CD4-positive, CD25-positive, alpha-beta regulatory T cell (primary cell): ENCODE measurements at regions not wholly inside any gene's neighbourhood (a gene's known extent, or its start where the extent isn't known, plus 50 kb on each side); places are given as distances from the start of the nearest gene placed in this dataset.

Experiments used
- ATAC-seq, 2 donors: fragments of 150-1000 bp; cut with Tn5 transposase; one replicate each; pipeline ENCODE4 v1.10.0; 2021; ENCODE audit warnings: low read depth in 2 of 2, moderate number of reproducible peaks in 2 of 2, moderate library complexity in 1 of 2
- DNase-seq, 3 donors: peaks; one replicate each; pipeline versions ENCODE4 v3.0.0 to v3.0.0-alpha.2; 2012 to 2022; ENCODE audit warnings: mixed read lengths in 1 of 3
- H3K27ac ChIP-seq: one replicate; pipeline ENCODE4 v1.7.0; 2013; ENCODE audit warnings: mild to moderate bottlenecking, low read length; ENCODE audit not compliant: insufficient read depth, poor library complexity, severe bottlenecking
- H3K27me3 ChIP-seq: one replicate; pipeline ENCODE4 v1.7.0; 2013; ENCODE audit warnings: low read length; ENCODE audit not compliant: control insufficient read depth, insufficient read depth
- H3K36me3 ChIP-seq: one replicate; pipeline ENCODE4 v1.7.0; 2013; ENCODE audit warnings: mild to moderate bottlenecking, low read length, moderate library complexity; ENCODE audit not compliant: control insufficient read depth, insufficient read depth
- H3K4me1 ChIP-seq: 2 replicates; pipeline ENCODE4 v1.7.0; 2013; ENCODE audit warnings: mild to moderate bottlenecking, low read length; ENCODE audit not compliant: insufficient read depth, control insufficient read depth, poor library complexity, severe bottlenecking
- H3K4me3 ChIP-seq: one replicate; pipeline ENCODE4 v1.7.0; 2013; ENCODE audit warnings: low read depth, mild to moderate bottlenecking, low read length, moderate library complexity
- H3K9me3 ChIP-seq, 2 experiments: 1 replicate in 1 of 2; 2 replicates in 1 of 2; pipeline ENCODE4 v1.7.0; 2013; ENCODE audit warnings: low read length in 2 of 2, mild to moderate bottlenecking in 1 of 2, moderate library complexity in 1 of 2; ENCODE audit not compliant: control insufficient read depth in 2 of 2
- H3K27ac Mint-ChIP-seq, 3 donors: one replicate each; pipeline ENCODE4 v1.8.0; 2020 to 2022; ENCODE audit warnings: mild to moderate bottlenecking in 3 of 3, mixed read lengths in 3 of 3, moderate library complexity in 2 of 3
- H3K27me3 Mint-ChIP-seq: one replicate; pipeline ENCODE4 v1.8.0; 2022; ENCODE audit warnings: mild to moderate bottlenecking, mixed read lengths
- H3K36me3 Mint-ChIP-seq: one replicate; pipeline ENCODE4 v1.8.0; 2020; ENCODE audit warnings: mixed read lengths
- H3K4me1 Mint-ChIP-seq, 4 donors: one replicate each; pipeline ENCODE4 v1.8.0; 2020 to 2022; ENCODE audit warnings: mixed read lengths in 4 of 4, mild to moderate bottlenecking in 1 of 4
- H3K4me3 Mint-ChIP-seq, 4 donors: one replicate each; pipeline ENCODE4 v1.8.0; 2020 to 2022; ENCODE audit warnings: mild to moderate bottlenecking in 4 of 4, mixed read lengths in 4 of 4, moderate library complexity in 3 of 4
- H3K9me3 Mint-ChIP-seq, 7 donors: one replicate each; pipeline ENCODE4 v1.8.0; 2020 to 2022; ENCODE audit warnings: mixed read lengths in 7 of 7, mild to moderate bottlenecking in 3 of 7, moderate library complexity in 2 of 7

- Mint-ChIP-seq H3K27me3 (no peaks in the 10 kb centered on the region), H3K4me3 (no peak overlapping the region), H3K4me1 (no peaks in the 10 kb centered on the region), H3K36me3 (no peaks in the 10 kb centered on the region), H3K9me3 (peaks cover 0 to 12% (median 3%) of the 10 kb centered on the region in 7 donors), H3K27ac (no peak overlapping the region)
- DNase-seq (no peak), ATAC-seq (no peak)
- Histone ChIP-seq H3K27me3 (no peaks in the 10 kb centered on the region), H3K36me3 (no peaks in the 10 kb centered on the region), H3K9me3 (no peaks in the 10 kb centered on the region), H3K27ac (no peak overlapping the region), H3K4me3 (no peak overlapping the region), H3K4me1 (no peaks in the 10 kb centered on the region)
Observed at GRCh38 chr6:48417927-48418326, 306.9 kb upstream of the PTCHD4 start.

DNA sequence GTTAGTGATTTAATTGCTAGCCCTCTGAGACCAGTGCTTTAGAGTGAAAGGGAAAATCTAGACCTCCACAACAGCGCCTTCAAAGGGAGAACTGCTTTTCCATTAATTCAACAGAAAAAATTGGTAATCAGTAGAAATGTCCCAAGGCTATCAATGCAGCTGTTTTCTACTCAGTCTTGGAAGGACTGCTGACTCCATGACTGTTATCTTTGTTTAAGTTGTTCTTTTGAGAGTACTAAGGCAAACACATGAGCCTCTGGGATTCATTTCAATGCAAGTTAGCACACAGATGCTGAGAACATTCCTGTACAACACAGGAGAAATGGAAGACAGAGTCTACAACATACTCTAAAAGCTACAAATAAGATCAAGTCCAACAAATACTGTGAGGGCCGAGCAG is 301.7 kb upstream of the PTCHD4 start:
- Histone ChIP-seq H3K36me3 (no peaks in the 10 kb centered on the region), H3K4me3 (no peak overlapping the region), H3K4me1 (no peaks in the 10 kb centered on the region), H3K27me3 (no peaks in the 10 kb centered on the region), H3K9me3 (no peaks in the 10 kb centered on the region), H3K27ac (no peak overlapping the region)
- Mint-ChIP-seq H3K27ac (no peak overlapping the region), H3K9me3 (peaks cover 0 to 20% (median 2%) of the 10 kb centered on the region in 7 donors), H3K4me3 (no peak overlapping the region), H3K36me3 (no peaks in the 10 kb centered on the region), H3K27me3 (no peaks in the 10 kb centered on the region), H3K4me1 (no peaks in the 10 kb centered on the region)
- ATAC-seq (no peak), DNase-seq (no peak)

DNA sequence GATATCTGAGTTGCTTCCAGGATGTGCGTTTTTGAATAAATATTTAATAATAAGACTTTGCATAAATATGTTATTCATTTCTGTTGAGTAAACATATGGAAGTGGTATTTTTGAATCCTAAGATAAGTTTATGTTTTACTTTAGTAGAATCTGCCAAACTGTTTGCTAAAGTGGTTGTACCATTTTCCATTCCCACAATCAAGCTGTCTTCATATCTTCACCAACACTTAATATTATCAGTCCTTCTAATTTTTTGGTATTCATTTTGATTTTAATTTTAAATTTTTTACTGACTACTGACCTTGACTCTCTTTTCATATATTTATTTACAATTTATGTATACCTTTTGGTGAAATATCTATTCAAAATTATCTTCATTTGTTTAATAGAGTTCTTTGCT is 293.9 kb upstream of the PTCHD4 start:
- Mint-ChIP-seq H3K4me1 (no peaks in the 10 kb centered on the region), H3K36me3 (no peaks in the 10 kb centered on the region), H3K4me3 (no peak overlapping the region), H3K9me3 (peaks cover 2 to 17% (median 5%) of the 10 kb centered on the region in 7 donors), H3K27me3 (no peaks in the 10 kb centered on the region), H3K27ac (no peak overlapping the region)
- H3K4me3 ChIP-seq = no peak overlapping the region
- H3K9me3 ChIP-seq = no peaks in the 10 kb centered on the region
- no peaks in the 10 kb centered on the region for H3K36me3 ChIP-seq
- no peaks in the 10 kb centered on the region for H3K27me3 ChIP-seq
- ATAC-seq (no peak), DNase-seq (no peak)
- H3K27ac ChIP-seq = no peak overlapping the region
- H3K4me1 ChIP-seq = no peaks in the 10 kb centered on the region

- no peak for ATAC-seq
- no peaks in the 10 kb centered on the region for H3K36me3 Mint-ChIP-seq
Observed at GRCh38 chr6:48403587-48403986, 292.6 kb upstream of the PTCHD4 start.

DNA sequence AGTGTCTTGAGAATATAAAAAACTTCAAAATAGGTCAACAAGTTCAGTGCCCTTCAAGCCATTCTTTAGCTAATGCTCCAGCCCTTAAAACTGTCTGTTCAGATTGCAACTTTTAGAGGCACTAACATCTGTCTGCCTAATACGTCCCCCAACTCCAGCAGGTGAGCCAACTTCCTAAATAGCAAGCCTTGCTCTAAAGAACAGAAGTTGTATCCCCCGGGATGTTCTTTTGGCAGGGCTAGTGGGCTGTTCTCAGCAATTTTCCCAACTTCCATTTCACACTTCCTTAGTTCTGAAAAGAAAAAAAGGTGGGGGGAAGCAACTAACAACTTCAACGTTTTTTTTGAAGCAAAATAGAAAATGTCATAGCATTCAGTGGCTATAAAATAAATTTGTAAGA is 290.0 kb upstream of the PTCHD4 start:
- ATAC-seq (no peak), DNase-seq (no peak)
- no peaks in the 10 kb centered on the region for H3K4me1 Mint-ChIP-seq
- Histone ChIP-seq H3K27ac (no peak overlapping the region), H3K27me3 (no peaks in the 10 kb centered on the region), H3K4me1 (no peaks in the 10 kb centered on the region), H3K9me3 (no peaks in the 10 kb centered on the region), H3K36me3 (no peaks in the 10 kb centered on the region), H3K4me3 (no peak overlapping the region)
- H3K27me3 Mint-ChIP-seq = no peaks in the 10 kb centered on the region
- H3K27ac Mint-ChIP-seq = no peak overlapping the region
- H3K36me3 Mint-ChIP-seq = no peaks in the 10 kb centered on the region
- H3K4me3 Mint-ChIP-seq = no peak overlapping the region
- H3K9me3 Mint-ChIP-seq = peaks cover 2 to 12% (median 6%) of the 10 kb centered on the region in 7 donors

More at GRCh38 chr6:48403587-48403986, 292.6 kb upstream of the PTCHD4 start:
- Mint-ChIP-seq H3K9me3 (peaks cover 3 to 17% (median 5%) of the 10 kb centered on the region in 7 donors), H3K4me3 (no peak overlapping the region), H3K27me3 (no peaks in the 10 kb centered on the region), H3K27ac (no peak overlapping the region), H3K4me1 (no peaks in the 10 kb centered on the region)
- H3K9me3 ChIP-seq = no peaks in the 10 kb centered on the region
- H3K27ac ChIP-seq = no peak overlapping the region
- no peaks in the 10 kb centered on the region for H3K36me3 ChIP-seq
- H3K27me3 ChIP-seq = no peaks in the 10 kb centered on the region
- no peaks in the 10 kb centered on the region for H3K4me1 ChIP-seq
- H3K4me3 ChIP-seq = no peak overlapping the region
- DNase-seq = no peak

DNA sequence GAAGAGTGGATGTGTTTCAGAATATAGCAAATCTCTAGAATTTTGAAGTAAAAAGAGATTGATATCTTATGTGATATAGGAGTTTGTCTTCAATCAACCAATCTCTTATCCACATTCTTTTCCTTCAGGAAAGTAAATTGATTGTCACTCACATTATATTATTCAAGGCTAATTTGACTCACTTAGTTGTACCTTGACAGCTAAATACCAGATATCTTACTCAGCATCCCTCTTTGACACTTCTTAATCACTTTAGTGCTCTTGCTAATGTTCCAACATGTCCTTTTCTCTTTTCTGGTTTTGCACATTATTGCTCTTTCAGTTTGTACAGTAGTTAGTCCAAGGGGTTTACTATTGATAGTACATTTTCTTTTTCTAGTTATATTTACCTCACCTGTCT is 286.9 kb upstream of the PTCHD4 start:
- DNase-seq (no peak), ATAC-seq (no peak)
- H3K9me3 ChIP-seq = no peaks in the 10 kb centered on the region
- H3K36me3 ChIP-seq = no peaks in the 10 kb centered on the region
- no peaks in the 10 kb centered on the region for H3K4me1 Mint-ChIP-seq
- no peaks in the 10 kb centered on the region for H3K4me1 ChIP-seq
- no peak overlapping the region for H3K27ac Mint-ChIP-seq
- H3K27ac ChIP-seq = no peak overlapping the region
- H3K9me3 Mint-ChIP-seq = peaks cover 3 to 24% (median 10%) of the 10 kb centered on the region in 7 donors
- no peaks in the 10 kb centered on the region for H3K36me3 Mint-ChIP-seq
- no peaks in the 10 kb centered on the region for H3K27me3 ChIP-seq
- no peaks in the 10 kb centered on the region for H3K27me3 Mint-ChIP-seq
- H3K4me3 Mint-ChIP-seq = no peak overlapping the region
- no peak overlapping the region for H3K4me3 ChIP-seq

DNA sequence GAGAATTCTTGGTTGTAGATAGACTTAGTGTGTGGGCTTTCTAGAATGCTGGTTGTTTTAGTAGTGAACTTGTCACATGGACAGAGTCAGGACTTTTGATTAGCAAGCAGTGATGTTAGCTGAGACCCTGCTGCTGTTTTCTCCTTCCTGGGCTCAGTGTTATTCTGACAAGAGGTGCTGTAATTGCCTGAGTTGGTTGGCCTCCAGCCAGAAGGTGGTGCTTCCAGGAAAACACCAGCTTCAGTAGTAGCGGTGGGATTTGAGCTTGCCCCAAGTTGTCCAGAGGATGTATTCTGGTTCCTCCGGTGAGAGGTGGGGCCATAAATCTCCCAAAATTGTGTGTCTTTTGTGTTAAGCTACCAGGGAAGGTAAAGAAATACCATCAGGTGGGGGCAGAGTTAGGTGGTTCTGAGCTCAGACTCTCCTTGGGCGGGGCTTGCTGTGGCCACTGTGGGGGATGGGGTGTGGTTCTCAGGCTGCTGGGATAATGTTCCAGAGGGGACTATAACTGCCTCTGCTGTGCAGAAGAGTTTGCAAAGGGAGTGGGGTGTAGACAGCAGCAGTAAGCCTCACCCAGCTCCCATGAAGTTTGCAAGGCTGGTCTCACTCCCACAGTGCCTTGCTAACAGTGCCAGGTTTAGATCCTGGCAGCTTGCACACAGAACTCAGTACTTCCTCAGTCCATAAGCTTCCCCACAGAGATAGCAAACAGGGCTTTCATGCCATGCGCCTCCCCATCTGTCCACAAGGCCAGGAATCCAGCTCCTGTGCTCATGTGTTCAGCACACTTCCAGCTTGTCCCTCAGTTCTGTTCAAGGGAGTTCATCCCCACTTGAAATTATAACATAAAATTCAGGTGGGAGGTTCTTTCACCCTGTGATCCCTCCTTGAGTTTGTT is 278.4 kb upstream of the PTCHD4 start:
- no peak overlapping the region for H3K27ac Mint-ChIP-seq

GRCh38 chr6:48388044-48388443 is 277.0 kb upstream of the PTCHD4 start:
- Histone ChIP-seq H3K4me1 (no peaks in the 10 kb centered on the region), H3K27ac (no peak overlapping the region), H3K27me3 (no peaks in the 10 kb centered on the region), H3K36me3 (no peaks in the 10 kb centered on the region), H3K9me3 (no peaks in the 10 kb centered on the region), H3K4me3 (no peak overlapping the region)
- Mint-ChIP-seq H3K4me1 (peaks cover 0 to 4% (median 0%) of the 10 kb centered on the region in 4 donors), H3K9me3 (peaks cover 0 to 17% (median 5%) of the 10 kb centered on the region in 7 donors), H3K27ac (no peak overlapping the region), H3K36me3 (no peaks in the 10 kb centered on the region), H3K4me3 (no peak overlapping the region), H3K27me3 (no peaks in the 10 kb centered on the region)
- DNase-seq (no peak), ATAC-seq (no peak)

More for the DNA sequence above, 278.4 kb upstream of the PTCHD4 start:
- H3K4me1 Mint-ChIP-seq = peaks cover 0 to 4% (median 0%) of the 10 kb centered on the region in 4 donors
- Histone ChIP-seq H3K27ac (no peak overlapping the region), H3K4me1 (no peaks in the 10 kb centered on the region), H3K9me3 (no peaks in the 10 kb centered on the region), H3K27me3 (no peaks in the 10 kb centered on the region), H3K36me3 (no peaks in the 10 kb centered on the region), H3K4me3 (no peak overlapping the region)
- H3K36me3 Mint-ChIP-seq = no peaks in the 10 kb centered on the region
- DNase-seq = no peak
- no peak for ATAC-seq
- H3K9me3 Mint-ChIP-seq = peaks cover 0 to 24% (median 5%) of the 10 kb centered on the region in 7 donors
- H3K27me3 Mint-ChIP-seq = no peaks in the 10 kb centered on the region
- no peak overlapping the region for H3K4me3 Mint-ChIP-seq
